Peyer's patch (tissue), 4 donors: ENCODE measurements at regions not wholly inside any gene's neighbourhood (a gene's known extent, or its start where the extent isn't known, plus 50 kb on each side); places are given as distances from the start of the nearest gene placed in this dataset.

ENCODE experiments used
- POLR2A ChIP-seq, 2 donors: fragments of 450-650 bp; IDR thresholded peaks; one replicate each; pipeline ENCODE4 v1.5.1; 2017; ENCODE audit warnings: antibody characterized with exemption in 2 of 2, mild to moderate bottlenecking in 2 of 2, moderate library complexity in 2 of 2
- TF ChIP-seq, protein P1 (sequence below), 6 experiments: fragments of 450-650 bp in 4 of 6; fragments of 200-600 bp in 2 of 6; sonication (generic) in 1 of 6; IDR thresholded peaks; one replicate each; pipeline ENCODE4 v1.5.1; 2017 to 2019; ENCODE audit warnings: antibody characterized with exemption in 6 of 6, mild to moderate bottlenecking in 3 of 6, moderate library complexity in 1 of 6

GRCh38 chr13:71219698-71220415 lies 647.1 kb downstream of the DACH1 start:
- TF ChIP-seq, protein P1, sequence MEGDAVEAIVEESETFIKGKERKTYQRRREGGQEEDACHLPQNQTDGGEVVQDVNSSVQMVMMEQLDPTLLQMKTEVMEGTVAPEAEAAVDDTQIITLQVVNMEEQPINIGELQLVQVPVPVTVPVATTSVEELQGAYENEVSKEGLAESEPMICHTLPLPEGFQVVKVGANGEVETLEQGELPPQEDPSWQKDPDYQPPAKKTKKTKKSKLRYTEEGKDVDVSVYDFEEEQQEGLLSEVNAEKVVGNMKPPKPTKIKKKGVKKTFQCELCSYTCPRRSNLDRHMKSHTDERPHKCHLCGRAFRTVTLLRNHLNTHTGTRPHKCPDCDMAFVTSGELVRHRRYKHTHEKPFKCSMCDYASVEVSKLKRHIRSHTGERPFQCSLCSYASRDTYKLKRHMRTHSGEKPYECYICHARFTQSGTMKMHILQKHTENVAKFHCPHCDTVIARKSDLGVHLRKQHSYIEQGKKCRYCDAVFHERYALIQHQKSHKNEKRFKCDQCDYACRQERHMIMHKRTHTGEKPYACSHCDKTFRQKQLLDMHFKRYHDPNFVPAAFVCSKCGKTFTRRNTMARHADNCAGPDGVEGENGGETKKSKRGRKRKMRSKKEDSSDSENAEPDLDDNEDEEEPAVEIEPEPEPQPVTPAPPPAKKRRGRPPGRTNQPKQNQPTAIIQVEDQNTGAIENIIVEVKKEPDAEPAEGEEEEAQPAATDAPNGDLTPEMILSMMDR (IDR thresholded peaks at IDR 0.05) = no peak
- TF ChIP-seq POLR2A (IDR thresholded peaks at IDR 0.05) = no peak
